Fibroblast of mammary gland (primary cell): ENCODE measurements at regions not wholly inside any gene's neighbourhood (a gene's known extent, or its start where the extent isn't known, plus 50 kb on each side); places are given as distances from the start of the nearest gene placed in this dataset.

Experiments used
- DNase-seq: peaks from one replicate; pipeline ENCODE4 v3.0.0-alpha.2; 2010; ENCODE audit warnings: low read depth
- H3K4me3 ChIP-seq: 2 replicates; pipeline ENCODE4 v1.5.1; 2011; ENCODE audit warnings: low read depth, mild to moderate bottlenecking, low read length, moderate library complexity; ENCODE audit not compliant: control insufficient read depth
- TF ChIP-seq, protein P1 (sequence below): conservative IDR thresholded peaks from 2 replicates; pipeline ENCODE4 v1.5.1; 2011; ENCODE audit warnings: low read depth, low read length, inconsistent platforms; ENCODE audit not compliant: control insufficient read depth, insufficient read depth

- no peak for DNase-seq
- TF ChIP-seq, protein P1, sequence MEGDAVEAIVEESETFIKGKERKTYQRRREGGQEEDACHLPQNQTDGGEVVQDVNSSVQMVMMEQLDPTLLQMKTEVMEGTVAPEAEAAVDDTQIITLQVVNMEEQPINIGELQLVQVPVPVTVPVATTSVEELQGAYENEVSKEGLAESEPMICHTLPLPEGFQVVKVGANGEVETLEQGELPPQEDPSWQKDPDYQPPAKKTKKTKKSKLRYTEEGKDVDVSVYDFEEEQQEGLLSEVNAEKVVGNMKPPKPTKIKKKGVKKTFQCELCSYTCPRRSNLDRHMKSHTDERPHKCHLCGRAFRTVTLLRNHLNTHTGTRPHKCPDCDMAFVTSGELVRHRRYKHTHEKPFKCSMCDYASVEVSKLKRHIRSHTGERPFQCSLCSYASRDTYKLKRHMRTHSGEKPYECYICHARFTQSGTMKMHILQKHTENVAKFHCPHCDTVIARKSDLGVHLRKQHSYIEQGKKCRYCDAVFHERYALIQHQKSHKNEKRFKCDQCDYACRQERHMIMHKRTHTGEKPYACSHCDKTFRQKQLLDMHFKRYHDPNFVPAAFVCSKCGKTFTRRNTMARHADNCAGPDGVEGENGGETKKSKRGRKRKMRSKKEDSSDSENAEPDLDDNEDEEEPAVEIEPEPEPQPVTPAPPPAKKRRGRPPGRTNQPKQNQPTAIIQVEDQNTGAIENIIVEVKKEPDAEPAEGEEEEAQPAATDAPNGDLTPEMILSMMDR, result no peak
- H3K4me3 ChIP-seq, result no peak overlapping the region
Observed at GRCh38 chr10:33712825-33713224, 378.4 kb upstream of the NRP1 start.

DNA sequence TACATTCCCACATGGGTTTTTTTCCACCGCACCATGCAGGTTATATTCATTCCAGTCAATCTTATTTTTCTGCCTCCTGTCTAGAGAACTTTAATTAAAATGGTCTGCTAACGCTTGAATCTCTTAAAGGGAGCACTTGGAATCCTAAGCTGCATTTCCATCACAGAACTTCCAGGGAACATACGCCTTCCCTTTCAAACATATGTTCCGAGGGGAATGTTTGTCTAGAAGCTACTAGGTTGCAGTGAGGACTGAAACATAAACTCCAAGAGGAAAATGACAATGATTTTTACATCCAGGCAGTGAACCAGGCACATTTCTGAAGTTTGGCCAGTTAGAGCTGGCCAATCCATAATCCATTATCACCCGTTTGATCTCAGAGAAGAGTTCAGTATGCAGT, 375.5 kb upstream of the NRP1 start:
- H3K4me3 ChIP-seq, result no peak overlapping the region
- DNase-seq, result no peak
- TF ChIP-seq, protein P1, result no peak

- TF ChIP-seq, protein P1, result no peak
- no peak for DNase-seq
- no peak overlapping the region for H3K4me3 ChIP-seq
Observed at GRCh38 chr10:33709008-33709753, 374.7 kb upstream of the NRP1 start.

- H3K4me3 ChIP-seq, result no peak overlapping the region
- TF ChIP-seq, protein P1, result no peak
- DNase-seq, result no peak
Observed at GRCh38 chr10:33708561-33708960, 374.1 kb upstream of the NRP1 start.

DNA sequence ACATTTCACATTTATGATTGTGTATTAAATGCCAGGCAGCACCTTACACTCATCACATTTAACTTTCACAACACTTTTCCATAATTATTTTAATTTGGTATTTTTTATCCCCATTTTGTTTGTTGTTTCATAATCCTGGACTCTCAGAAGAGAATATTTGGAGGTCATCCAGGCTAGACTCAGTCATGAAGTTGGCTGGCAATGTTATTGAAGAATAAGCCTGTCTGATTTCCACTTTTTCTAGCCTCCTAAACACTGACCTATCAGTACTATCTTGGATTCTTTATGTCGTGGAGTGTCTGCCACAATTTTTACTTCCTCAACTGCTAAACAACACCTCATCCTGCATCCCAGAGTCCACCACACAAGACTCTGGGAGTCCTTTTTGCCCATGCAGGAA, 372.3 kb upstream of the NRP1 start:
- H3K4me3 ChIP-seq, result no peak overlapping the region
- TF ChIP-seq, protein P1, result no peak
- peak; percentile 81 for DNase-seq

DNA sequence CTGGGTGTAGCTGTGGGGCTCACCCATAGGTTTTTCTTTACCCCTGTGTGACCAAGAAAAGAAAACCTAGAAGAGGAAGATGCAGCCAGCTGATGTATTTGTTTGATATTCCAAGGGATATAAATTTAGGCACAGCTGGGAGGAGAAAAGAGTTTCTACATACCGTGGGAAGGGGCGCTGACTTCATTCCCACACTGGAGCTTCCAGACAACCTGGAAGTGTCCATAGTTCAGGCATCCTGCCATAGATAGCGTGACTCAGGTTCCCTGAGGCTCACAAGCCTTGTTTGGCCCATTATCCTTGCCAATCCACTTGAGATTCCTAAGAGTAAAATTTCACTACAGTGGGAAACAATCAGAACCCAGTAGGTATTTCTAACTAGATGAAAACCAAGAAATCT, 371.7 kb upstream of the NRP1 start:
- TF ChIP-seq, protein P1, result no peak
- H3K4me3 ChIP-seq, result no peak overlapping the region
- peak; percentile 99 for DNase-seq
